Globus pallidus (tissue), 1 donor: ENCODE measurements at regions not wholly inside any gene's neighbourhood (a gene's known extent, or its start where the extent isn't known, plus 50 kb on each side); places are given as distances from the start of the nearest gene placed in this dataset.

ENCODE experiments used
- DNase-seq: peaks from one replicate; pipeline ENCODE4 v3.0.0-alpha.2; 2015; ENCODE audit warnings: low spot score

DNA sequence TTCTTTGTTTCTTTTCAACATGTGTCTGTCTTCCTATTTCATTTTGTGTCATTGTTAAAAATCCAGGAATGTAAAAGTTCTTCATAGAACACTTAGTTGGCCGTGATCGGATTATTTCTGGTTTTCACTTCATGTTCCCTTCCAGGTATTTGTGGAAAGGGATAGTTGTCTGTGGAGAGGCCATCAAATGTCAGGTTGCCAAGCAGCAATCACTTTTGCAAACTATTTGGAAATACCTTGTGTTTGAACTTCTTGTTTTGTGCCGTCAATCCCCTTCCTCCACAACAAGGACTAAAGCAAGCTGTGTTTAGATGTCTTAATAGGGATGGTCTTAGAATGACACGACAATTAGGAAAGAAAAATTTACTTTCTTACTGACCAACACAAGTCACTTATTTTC is 116.9 kb upstream of the MPDZ start:
- DNase-seq: no peak

DNA sequence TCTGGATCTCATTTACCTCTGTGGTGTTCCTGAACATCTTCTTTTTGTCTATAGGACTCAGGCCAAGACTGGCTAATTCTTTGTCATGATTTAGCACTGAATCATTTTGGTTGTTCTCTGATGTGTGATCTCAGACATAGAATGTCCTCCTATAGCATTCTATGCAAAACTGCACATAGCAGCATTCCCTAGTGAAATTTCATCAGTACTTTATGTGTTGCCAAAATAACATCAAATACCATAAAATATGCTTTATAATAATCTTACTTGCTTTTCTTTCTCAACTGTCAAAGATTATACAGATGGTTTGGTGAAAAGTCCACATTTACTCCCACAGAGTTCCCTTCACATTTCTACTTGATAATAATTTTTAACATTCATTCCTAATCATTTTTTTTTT is 115.7 kb upstream of the MPDZ start:
- no peak for DNase-seq

DNA sequence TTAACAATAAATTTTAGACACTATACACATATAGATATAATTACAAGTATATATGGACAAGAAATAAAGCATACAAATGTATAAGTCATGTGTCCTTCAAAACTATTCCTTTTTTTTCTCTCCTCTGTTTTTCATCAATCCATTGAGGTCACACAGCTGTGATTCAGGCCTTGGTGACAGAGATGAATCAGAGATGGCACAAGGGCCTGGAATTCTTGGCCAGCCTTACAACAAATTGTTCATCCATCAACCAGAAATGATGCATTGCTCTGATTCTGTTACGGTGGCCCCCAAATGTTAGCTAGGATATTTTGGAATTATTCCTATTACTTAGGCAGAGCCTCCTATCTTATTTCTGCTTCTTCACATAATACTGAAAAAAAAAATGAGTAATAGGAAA is 108.7 kb upstream of the MPDZ start:
- DNase-seq: no peak

DNA sequence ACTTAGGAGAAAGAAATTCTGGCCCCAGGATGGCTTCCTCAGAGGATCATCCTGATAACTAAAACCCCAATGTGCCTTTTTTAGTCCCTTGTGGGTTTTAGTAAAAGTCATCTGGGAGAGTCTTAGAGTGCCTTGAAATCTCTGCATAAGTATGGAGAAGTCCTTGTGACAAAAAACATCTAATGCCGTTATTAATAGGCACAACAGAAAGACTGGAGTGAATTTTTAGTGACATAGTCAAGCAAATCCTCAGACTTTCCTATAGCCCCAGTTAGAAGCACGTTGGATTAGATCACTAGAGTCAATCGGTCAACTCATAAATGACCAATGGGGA is 108.2 kb upstream of the MPDZ start:
- DNase-seq: no peak

DNA sequence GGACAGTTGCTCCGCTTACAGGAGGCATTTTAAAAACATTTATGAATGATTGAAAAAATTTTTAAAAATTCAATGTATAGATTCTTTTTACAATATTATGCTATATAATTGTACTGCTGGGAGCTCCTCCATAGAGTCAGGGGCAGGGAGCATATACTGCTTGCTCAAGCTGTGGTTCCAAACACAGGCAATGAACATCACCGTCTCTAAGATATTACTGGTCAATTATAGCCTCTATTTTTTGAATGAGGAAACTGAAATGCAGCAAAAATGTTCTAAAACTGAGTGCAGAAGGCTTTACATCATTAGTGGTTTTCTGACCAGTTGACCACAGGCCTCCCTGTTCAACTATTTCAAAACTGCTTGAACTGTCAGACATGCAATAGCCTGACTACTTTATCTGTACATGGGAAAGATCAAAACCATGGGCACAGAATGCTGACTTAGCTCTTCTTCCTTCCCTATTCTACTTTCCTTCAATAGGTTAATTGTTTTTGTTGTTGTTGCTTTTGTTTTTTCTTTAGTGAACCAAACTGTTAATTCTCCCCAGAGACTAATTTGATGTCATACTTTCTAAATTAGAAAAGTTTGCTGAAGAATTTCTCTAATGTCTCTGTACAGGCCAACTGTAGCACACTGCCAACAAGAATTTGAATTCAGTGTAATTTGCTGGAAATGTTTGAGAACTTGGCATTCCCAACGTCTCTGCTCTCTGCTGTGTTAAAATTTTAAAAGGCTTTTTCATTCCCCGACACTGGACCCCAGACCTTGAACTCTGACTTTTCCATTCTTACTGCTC is 107.6 kb upstream of the MPDZ start:
- DNase-seq: no peak

DNA sequence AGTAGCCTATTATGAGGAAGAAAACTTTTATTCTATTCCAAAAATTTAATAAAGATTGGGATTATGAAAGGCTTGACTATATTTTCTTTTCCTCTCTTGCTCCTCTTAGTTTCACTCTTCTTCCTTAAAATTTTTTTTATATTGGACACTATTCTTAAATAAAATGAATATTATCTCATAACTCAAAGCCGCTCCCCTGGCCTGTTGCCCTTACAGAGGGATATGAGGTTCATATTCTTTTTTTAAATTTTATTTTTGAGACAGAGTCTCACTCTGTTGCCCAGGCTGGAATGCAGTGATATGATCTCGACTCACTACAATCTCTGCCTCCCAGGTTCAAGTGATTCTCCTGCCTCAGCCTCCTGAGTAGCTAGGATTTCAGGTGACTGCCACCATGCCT is 106.8 kb upstream of the MPDZ start:
- no peak for DNase-seq

DNA sequence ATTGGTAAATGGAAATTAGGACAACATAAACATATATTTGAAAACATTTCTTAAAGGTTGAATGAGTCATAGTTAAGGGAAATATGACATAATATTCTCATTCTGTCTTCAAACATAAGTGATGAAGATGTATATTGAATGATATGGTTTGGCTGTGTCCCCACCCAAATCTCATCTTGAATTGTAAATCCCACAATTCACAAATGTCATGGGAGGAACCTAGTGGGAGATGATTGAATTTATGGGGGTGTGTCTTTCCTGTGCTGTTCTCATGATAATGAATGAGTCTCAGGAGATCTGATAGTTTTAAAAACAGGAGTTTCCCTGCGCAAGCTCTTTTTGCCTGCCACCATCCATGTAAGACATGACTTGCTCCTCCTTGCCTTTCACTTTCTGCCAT is 104.4 kb upstream of the MPDZ start:
- DNase-seq: no peak

DNA sequence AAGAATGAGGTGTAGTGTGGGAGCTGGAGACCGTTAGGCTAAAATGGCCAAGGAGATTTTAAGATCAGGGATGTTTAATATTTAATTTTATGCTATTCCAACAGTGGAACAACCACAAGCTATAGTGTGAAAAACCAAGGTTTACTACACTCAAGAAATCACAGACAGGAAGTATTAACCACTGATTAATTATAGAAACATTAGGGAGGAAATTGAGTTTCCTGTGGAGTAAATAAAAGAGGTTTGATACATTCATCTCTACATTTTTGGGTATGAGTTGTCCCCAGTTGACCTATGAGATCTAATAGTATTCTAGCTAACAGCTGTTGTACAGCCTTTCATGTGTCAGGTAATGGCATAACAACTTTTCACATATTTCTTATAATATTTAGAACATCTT is 103.7 kb upstream of the MPDZ start:
- no peak for DNase-seq

DNA sequence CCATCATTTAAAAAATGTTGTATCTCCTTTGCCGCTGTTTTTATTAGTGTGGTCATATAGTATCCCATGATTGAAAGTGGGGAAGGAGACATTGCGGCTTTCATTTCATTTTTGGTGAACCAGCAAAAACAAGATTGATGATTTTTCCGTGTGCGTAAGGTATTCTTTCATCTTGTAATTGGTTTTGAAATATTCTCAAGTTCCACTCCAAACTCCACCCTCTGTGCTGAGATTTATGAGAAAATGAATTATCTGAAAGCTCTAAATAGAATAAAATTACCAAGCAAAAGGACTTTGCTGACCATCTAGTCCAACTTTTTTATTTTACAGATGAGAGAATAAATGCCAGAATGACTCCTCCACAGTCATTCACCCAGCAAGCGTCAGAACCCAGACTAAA is 103.1 kb upstream of the MPDZ start:
- DNase-seq: no peak

DNA sequence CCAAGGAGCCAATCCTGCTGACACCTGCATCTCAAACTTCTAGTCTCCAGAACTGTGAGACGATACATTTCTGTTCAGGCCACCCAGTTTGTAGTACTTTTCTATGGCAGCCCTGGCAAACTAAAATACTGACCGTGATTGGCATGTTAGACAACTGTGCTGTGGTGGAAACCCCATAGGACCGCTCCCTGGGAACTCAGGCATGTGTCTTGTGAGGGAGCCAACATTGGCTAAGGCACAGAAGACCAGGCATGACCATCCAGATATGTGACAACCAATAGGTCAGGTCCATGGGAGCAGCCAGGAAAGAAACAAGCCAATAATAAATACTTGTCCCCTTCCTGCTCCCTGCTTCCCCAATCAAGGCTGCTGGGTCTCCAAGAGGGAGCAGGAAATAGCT is 101.4 kb upstream of the MPDZ start:
- DNase-seq: no peak

DNA sequence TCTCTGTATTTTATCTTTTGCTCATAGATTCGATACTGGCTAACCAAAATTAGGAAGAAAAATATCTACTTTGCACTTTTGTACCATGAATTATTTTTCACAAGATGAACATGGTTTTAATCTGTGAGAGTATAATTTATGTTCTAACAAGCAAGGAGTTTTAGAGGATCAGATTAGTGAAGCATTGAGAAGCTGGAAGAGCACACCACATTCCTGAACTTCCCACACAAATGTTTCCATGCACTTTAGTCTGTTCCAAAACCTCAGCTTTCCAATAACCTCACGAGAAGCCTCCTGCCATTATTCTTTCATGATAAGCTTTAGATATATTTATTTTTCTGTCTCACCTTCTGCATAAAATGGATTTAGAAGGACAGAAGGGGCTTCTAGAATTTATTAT is 98.7 kb upstream of the MPDZ start:
- DNase-seq: no peak

DNA sequence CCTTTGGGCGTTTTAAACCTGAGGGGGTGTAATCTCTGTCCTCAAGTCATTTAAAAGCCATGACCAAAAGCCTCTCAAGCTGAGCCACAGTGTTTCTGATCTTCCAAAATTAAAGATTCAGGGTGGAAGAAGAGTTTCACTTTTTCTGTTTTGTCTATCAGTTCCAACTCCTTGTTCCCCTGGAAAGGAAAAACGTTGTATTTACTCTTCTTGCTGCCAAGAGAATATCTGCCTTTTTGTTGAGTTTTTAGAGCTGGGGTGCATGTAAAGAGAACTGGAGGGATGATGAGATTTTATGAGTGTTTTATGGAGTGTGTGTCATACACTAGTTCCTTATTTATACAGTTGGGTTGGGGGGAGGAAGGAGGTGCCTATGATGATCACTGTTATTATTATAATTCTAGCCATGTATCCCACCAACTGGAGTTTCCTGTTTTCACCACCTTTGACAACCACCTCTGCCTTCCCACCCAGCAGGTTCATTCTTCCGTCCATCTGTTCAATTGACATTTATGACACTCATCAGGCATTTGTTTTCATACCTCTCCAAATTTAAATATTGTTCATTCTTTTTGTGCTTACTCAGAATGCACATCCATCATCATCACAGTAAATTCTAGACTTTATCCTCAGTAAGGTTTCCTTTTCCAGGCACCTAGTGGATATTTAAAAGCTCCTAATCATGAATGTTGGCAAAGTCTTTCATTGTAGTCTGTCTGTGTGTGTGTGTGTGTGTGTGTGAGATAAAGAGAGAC is 97.9 kb upstream of the MPDZ start:
- no peak for DNase-seq

DNA sequence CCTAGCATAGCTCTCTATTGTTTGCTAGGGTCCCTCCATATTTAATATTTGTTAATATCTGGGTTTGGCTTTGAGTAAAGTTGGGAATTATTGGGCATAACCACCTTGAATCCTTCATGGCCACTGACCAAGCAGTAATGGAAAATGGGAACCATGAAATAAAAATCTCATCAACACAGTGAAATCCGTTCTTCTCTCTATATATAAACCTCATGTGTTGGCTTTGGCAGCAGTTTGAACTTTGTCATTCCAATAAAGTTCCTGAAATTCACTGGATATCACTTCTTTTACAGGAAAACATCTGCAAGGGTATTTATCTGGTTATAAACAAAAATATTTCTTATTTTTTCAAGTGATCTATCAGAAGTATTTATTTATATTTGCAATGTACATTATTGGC is 93.0 kb upstream of the MPDZ start:
- no peak for DNase-seq

DNA sequence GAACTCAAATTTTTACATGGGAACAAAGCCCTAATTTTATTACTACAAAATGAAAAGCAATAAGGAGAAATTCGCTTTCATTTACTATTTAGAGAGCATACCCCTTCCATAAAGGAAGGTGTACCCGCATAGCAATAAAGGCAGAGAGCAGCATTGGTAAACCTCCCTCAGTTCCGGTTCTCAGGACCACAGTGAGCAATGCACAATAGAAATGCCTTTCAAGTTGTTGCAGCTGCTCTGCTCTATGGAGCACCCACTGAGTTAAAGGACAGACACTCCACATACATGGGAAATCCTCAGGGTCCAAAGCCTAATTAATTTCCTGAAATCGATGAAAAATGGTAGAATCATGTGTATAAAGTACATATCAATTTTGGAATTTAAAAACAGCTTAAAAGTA is 89.9 kb upstream of the MPDZ start:
- no peak for DNase-seq

DNA sequence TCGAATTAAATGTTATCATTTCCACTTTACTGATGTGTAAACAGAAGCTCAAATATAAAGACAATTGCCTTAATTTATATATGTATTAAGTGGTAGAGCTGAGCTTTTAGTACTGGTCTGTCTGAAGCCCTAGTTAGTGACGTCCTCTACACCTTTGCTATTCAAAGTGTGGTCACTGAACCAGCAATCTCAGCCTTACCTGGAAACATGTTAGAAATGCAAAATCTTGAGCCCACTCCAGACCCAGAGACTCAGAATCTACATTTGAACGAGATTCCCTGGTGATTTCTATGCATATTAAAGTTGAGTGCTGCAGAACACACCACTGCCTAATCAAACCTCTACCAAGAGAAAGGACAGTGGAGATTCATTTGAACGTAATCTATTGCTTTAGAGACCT is 88.3 kb upstream of the MPDZ start:
- DNase-seq: no peak

DNA sequence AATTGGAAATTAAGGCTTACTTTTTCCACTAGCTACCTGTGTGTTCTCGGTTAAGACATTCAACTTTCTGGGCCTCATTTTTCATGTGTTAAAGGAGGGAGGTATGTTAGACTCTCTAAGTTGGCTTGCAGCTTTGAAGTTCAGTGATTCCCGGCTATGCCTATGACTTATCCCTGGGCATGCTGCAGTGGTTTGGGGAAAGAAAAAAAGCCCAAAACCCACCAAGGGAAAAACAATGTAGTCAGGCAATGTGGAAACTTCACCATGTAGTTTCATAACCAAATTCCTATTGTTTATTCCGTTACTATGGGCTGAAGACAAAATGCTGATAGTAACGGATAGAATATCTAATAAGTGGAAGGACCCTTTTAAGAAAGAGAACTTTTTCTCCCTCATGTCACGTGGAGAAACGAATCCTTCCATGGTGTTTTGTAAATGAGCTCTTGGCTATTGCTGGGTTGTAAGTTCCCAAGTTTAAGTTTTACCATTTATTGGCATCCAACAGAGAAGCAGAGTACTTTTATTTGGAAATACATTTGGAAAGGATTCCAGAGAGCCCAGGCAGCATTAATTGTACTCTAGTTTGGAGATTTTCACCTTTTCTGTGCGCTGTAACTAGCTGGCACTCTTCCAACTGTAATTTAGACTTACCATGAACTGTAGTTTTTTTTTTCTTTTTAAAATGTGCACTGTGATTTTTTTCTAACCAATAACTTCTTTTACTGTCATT is 84.9 kb upstream of the MPDZ start:
- no peak for DNase-seq

DNA sequence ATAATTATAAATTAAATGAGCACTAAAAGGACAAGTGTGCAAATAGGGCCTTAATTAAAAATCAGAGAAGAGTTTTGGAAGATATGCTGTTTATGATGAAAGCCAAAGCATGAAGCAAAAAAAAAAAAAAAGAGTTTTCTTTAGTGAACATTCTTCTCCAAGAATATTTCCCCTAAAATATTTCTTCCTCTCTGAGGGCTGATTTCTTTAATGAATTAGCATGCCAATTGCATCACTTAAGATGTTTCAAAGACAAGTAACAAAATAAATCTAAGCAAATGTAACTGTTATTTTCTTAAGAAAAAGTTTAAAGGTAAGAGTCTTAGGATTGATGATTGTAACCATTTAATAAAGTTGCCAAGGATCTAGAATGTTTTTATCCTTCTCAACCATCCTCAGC is 81.6 kb upstream of the MPDZ start:
- no peak for DNase-seq

DNA sequence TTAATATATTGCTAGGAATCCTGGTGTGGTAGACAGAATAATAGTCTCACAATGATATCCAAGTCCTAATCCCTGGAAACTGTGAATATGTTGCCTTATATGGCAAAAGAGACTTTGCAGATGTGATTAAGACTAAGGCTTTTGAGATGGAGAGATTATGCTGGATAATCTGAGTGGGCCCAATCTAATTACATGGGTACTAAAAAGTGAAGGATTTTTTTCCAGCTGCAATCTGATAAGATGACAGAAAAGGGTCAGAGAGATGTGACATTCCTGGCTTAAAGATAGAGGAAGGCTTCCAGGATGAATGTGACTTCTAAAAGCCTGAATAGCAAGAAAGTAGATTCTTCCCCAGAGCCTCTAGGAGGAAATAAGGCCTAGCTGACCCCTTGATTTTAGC is 80.7 kb upstream of the MPDZ start:
- no peak for DNase-seq

DNA sequence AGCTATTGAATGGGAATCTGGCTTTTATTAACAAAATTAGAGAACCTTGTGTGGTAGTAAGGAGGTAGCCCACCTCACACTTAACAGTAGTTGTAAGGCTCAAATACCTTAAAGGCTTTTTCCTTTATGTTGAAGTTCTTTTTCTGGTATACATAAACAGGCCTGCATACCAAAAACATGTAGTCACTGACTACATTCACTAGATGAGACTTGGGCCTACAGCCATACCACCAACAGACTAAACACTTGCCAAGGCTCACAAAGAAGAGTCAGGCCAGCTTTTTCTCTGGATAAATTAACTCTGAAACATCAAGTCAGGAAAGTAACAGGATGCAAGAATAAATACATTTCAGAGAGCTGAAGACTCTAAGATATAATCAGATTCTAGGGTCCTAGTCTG is 78.6 kb upstream of the MPDZ start:
- DNase-seq: no peak

DNA sequence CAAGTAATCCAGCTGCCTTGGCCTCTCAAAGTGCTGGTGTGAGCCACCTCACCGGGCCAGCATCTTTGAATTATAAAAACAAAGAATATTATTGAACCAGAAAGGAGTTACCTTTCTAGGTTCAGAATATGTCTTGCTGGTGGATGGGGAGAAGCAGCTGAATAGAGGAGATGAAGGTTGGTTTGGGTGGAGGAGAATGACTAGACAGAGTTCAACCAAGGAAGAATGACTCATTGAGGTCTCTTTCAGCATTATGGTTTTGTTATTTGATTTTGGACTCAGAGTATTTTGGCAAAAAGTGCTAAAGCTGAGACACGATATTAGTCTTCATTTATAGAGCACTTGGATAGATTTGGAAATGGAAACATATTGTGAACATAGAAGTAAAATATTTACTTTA is 75.2 kb upstream of the MPDZ start:
- DNase-seq: no peak

DNA sequence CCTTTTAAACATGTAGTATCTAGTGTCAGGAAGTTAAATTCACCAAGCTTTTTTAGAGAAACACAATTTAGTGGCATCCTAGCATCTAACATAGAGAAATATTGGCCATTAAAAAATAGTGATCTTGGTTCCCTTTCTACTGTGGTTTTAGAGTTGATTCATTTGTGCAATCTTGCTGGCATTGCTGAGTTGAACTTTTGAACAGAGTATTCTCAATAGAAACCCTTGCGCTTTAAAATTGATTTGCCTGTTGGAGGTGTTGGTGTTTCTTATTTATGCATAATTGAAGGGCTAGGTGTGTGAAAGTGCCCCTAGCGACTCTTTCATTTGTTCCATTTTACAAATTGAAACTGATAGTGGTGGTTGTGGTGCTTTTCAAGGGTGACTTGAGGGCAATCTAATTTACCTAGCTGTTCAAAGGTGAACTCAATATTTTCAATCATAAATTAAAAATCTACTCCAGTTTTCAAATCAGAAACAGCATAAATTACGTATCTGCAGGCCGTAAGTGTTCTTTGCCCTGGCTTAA is 73.0 kb upstream of the MPDZ start:
- DNase-seq: no peak

DNA sequence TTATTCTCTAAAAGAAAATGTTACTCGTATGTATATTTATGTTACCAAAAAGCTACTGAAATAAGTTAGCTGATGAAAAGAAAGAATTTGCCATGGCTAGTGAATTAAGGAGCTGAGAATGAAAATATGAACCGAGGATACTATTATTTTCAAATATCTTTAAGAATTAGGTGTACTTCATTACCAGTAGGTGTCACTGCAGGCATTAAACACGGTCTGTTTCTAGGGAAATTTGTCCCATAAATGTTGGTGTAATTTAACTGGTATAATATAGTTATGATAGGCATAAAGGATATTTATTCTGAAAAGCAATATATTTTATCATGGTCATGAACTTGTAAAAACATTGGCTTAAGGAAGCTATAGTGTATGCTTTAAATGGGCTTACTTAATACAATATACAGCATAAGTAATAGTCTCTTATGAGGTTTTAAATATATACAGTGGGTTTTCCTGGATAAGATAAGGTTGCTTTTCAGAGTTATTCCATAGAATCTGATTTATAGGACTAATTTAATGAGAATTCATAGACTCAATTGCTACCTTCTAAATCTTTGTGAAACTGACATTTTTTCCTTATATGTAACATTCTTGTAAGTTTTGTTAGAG is 72.4 kb upstream of the MPDZ start:
- DNase-seq: peak; percentile 55

DNA sequence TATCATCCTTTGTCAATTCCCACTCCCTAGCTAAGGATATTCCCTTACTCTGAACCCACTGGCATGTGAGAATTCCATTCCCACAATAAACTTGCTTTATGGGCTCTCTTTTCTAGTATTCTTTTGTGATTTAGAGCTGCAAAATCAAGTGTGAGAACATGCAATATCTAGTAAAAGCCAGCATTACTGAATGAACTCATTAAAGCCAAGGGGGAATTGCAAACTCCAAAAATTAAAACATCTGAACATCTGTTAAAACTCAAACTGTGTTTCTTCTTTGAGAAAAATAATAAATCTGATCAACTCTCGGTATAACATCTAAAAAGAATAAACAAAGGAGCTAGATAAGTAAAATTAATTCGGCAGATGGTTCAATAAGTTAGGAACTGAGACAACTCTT is 53.1 kb upstream of the MPDZ start:
- no peak for DNase-seq
